ENCODE measurements at regions not wholly inside any gene's neighbourhood (a gene's known extent, or its start where the extent isn't known, plus 50 kb on each side); places are given as distances from the start of the nearest gene placed in this dataset.

GRCh38 chr20:11411765-11412164, 505.9 kb upstream of the BTBD3 start:
- TF ChIP-seq RCOR1 (IDR thresholded peaks at IDR 0.05; ENCODE audit: low read length) (no peak), CTCF (IDR thresholded peaks at IDR 0.05) (no peak), POLR2AphosphoS5 (IDR thresholded peaks at IDR 0.05; ENCODE audit: low read depth, low read length) (no peak), YY1 (IDR thresholded peaks at IDR 0.05; ENCODE audit: low read depth) (no peak), RAD21 (IDR thresholded peaks at IDR 0.05; ENCODE audit: low read length) (no peak), EZH2phosphoT487 (IDR thresholded peaks at IDR 0.05; ENCODE audit: borderline replicate concordance, low read depth) (no peak), GABPA (IDR thresholded peaks at IDR 0.05; ENCODE audit: low read depth) (no peak), FOXM1 (IDR thresholded peaks at IDR 0.05; ENCODE audit: low read depth) (no peak), RFX5 (IDR thresholded peaks at IDR 0.05; ENCODE audit: low read length) (no peak), MAX (IDR thresholded peaks at IDR 0.05; ENCODE audit: low read depth) (no peak), SMC3 (IDR thresholded peaks at IDR 0.05; ENCODE audit: low read depth, low read length) (no peak), ELF1 (IDR thresholded peaks at IDR 0.05) (no peak), ZBTB33 (IDR thresholded peaks at IDR 0.05; ENCODE audit: borderline replicate concordance, low read depth) (no peak)
